ENCODE measurements at regions not wholly inside any gene's neighbourhood (a gene's known extent, or its start where the extent isn't known, plus 50 kb on each side); places are given as distances from the start of the nearest gene placed in this dataset.

GRCh38 chr12:125304029-125304428 lies 238.8 kb downstream of the AACS start:
- no peak for DNase-seq (ENCODE audit: low read depth)
- TF ChIP-seq, protein P1, sequence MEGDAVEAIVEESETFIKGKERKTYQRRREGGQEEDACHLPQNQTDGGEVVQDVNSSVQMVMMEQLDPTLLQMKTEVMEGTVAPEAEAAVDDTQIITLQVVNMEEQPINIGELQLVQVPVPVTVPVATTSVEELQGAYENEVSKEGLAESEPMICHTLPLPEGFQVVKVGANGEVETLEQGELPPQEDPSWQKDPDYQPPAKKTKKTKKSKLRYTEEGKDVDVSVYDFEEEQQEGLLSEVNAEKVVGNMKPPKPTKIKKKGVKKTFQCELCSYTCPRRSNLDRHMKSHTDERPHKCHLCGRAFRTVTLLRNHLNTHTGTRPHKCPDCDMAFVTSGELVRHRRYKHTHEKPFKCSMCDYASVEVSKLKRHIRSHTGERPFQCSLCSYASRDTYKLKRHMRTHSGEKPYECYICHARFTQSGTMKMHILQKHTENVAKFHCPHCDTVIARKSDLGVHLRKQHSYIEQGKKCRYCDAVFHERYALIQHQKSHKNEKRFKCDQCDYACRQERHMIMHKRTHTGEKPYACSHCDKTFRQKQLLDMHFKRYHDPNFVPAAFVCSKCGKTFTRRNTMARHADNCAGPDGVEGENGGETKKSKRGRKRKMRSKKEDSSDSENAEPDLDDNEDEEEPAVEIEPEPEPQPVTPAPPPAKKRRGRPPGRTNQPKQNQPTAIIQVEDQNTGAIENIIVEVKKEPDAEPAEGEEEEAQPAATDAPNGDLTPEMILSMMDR (conservative IDR thresholded peaks at IDR 0.05; ENCODE audit: low read length), result no peak
- H3K4me3 ChIP-seq (ENCODE audit: low read length), result no peak overlapping the region

DNA sequence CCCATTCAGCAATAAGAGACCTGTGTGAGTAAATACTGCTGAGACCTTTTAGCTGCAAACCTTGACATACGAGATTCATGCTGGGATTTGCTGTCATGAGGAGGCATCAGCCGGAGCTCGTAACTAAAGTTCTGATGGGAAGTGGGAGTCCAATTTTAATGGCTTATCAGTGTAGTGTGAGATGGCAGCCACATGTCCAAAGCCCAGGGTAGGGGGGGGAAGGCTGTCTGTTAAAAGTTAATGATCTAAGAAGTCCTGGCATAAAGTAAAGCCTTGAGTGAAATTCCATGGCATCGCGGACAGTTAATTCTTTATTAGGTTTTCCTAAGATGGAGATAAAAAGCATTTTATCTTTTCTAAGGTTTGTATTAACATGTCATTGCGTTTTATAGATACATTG lies 240.0 kb downstream of the AACS start:
- no peak for DNase-seq (ENCODE audit: low read depth)
- TF ChIP-seq, protein P1 (conservative IDR thresholded peaks at IDR 0.05; ENCODE audit: low read length), result no peak
- H3K4me3 ChIP-seq (ENCODE audit: low read length), result no peak overlapping the region

DNA sequence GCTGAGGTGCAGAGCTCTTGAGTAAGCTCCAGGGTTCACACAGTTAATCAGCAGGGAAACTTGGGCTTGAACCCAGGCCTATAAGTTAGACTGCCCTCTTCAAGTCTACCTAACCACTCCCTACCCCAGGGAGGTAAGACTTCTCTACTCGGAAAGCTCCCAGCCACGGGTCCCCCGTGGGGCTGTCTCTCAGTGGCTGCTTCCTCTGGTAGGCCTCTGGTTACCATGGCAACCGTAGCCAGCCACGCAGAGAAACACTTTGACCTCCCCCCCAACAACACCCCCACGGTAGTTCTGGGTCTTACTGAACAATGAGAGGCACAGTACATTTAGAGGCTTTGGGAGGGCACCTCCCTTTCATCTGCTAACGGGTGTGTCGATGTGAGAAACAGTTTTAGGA lies 245.2 kb downstream of the AACS start:
- DNase-seq (ENCODE audit: low read depth), result no peak
- TF ChIP-seq, protein P1 (conservative IDR thresholded peaks at IDR 0.05; ENCODE audit: low read length), result no peak
- no peak overlapping the region for H3K4me3 ChIP-seq (ENCODE audit: low read length)

DNA sequence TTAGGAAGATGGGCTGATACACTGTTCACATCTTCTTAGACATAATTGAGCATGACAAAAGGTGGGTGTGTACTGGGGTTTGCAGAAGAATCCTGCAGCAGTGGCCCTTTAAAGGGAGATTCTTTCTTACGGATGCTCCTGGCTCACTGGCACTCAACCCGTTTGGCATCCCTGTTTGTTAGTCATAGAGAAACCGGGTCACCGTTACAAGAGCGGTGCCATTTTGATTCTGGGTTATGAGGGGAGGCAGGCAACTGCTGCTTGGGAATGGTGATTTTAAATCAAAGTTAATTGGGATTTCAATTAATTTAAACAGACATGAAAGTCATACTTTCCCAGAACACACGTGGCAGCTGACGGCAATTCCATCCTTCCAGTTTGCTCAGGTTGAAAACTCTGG lies 245.8 kb downstream of the AACS start:
- TF ChIP-seq, protein P1 (conservative IDR thresholded peaks at IDR 0.05; ENCODE audit: low read length), result no peak
- DNase-seq (ENCODE audit: low read depth), result no peak
- no peak overlapping the region for H3K4me3 ChIP-seq (ENCODE audit: low read length)

DNA sequence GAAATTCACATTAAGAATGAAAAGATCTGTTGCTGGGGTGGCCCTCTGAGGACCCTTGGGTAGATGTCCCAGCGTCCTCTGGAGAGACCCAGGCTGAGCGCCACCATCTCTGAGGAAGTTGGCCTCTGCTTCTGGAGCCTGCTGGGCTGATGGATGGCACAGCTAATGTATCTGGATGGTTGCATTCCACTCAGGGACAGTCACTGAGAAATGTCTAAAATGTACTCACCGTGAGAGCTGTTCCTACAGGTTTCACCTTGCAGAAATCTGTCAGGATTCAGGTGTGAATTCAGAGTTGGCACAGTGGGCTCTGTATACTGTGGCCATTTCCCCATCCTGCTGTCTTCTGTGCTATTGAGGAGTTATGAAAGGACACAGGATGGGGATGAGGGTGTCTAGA lies 247.2 kb downstream of the AACS start:
- no peak overlapping the region for H3K4me3 ChIP-seq (ENCODE audit: low read length)
- TF ChIP-seq, protein P1 (conservative IDR thresholded peaks at IDR 0.05; ENCODE audit: low read length), result no peak
- DNase-seq (ENCODE audit: low read depth), result no peak

GRCh38 chr12:125314051-125314755 lies 249.0 kb downstream of the AACS start:
- H3K4me3 ChIP-seq (ENCODE audit: low read length), result no peak overlapping the region
- DNase-seq (ENCODE audit: low read depth), result no peak
- TF ChIP-seq, protein P1 (conservative IDR thresholded peaks at IDR 0.05; ENCODE audit: low read length), result no peak

DNA sequence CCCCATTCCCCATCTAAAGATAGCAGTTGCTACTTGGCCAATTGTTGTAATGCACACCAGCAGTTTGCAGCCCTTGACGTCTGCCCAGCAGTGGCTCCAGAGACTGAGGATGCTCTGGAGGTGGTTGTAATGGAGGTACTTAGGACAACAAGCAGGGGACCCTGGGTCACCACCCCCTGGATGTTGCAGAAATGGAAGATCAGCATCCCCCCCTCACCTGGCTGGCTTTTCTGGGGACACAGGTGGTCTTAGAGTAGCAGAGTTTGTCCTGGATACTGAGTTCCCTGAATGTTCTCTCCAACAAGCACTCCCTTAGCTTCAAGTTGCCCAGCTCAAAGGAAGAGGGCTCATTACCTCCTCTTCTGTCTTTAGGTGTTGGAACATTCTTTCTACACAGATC lies 250.5 kb downstream of the AACS start:
- DNase-seq (ENCODE audit: low read depth), result no peak
- TF ChIP-seq, protein P1 (conservative IDR thresholded peaks at IDR 0.05; ENCODE audit: low read length), result no peak
- H3K4me3 ChIP-seq (ENCODE audit: low read length), result no peak overlapping the region

All from AG10803 (cell line).